ENCODE measurements at regions not wholly inside any gene's neighbourhood (a gene's known extent, or its start where the extent isn't known, plus 50 kb on each side); places are given as distances from the start of the nearest gene placed in this dataset.

DNA sequence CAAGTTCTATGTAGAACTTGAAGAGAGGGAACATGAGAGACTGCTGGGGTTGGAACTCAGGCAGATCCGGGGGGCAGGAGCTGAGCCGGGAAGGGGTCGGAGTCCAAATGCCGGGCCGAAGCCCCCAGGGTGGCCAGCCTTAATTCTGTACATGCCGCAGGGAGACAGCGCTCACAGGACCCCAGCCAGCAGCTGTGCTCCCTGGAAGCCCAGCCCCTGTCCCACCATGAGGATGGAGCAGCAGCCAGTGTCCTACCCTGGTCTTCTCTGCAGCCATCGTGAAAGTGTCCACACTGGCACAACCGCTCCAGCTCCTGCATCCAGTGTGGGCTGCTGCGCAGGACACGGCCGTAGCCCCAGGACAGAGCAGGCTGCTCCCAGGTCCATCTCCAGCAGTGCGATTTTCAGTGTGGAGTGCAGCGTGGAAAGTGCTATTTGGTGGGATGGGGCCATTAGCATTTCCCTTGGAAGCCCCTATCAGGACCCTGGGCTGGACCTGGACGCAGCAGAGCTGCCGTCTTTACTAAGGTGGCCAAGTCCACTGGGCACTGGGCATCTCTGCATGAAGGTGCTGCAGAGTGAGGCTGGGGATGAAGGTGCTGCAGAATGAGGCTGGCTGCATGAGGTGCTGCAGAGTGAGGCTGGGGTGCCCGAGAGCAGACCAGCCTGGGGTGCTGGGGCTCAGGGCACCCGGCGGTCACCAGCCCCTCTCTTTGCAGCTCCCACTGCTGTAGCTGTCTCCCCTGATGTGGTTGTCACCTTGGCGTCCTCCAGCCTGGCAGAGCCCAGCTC lies 737.4 kb downstream of the BRD1 start:
- no peak for FAIRE-seq
- DNase-seq (ENCODE audit: low spot score): no peak

DNA sequence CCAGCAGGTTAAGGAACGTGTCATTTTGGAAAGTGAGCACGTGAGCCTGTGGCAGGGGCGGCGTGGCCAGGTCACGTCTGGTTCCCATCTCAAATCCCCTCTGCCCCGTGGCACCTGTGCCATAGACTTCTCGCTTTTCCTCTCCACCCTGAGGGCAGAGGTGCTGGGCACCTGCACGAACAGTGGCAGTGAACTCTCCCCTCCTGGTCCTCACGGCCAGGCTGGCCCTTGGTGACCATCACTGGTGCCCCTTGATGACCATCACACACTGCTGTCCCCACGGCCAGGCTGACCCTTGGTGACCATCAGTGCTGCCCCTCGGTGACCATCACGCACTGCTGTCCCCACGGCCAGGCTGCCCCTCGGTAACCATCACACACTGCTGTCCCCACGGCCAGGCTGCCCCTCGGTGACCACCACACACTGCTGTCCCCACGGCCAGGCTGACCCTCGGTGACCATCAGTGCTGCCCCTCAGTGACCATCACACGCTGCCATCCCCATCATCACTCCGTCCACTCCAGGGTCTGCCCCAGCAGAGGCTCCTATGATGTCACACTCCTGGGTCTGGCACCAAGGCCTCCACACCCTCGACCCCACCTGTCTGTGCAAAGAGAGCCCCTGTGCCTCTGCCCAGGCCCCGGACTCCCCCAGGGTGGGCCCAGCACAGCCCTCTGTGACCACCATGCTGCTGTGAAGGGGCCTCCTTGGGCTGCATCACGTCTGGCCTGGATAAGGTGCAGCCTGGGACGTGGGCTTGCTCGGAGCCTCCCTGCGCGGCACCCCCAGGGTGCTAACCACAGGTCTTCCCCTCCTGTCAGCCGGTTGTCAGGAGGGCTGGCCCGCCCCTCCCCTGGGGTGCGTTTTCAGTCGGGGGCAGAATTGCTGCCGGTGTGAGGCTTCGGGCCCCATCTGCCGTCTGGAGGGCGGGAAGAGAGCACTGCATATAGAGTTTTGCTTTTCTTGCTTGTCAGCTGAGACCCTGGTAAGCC lies 738.6 kb downstream of the BRD1 start:
- FAIRE-seq: no peak
- DNase-seq (ENCODE audit: low spot score): no peak

DNA sequence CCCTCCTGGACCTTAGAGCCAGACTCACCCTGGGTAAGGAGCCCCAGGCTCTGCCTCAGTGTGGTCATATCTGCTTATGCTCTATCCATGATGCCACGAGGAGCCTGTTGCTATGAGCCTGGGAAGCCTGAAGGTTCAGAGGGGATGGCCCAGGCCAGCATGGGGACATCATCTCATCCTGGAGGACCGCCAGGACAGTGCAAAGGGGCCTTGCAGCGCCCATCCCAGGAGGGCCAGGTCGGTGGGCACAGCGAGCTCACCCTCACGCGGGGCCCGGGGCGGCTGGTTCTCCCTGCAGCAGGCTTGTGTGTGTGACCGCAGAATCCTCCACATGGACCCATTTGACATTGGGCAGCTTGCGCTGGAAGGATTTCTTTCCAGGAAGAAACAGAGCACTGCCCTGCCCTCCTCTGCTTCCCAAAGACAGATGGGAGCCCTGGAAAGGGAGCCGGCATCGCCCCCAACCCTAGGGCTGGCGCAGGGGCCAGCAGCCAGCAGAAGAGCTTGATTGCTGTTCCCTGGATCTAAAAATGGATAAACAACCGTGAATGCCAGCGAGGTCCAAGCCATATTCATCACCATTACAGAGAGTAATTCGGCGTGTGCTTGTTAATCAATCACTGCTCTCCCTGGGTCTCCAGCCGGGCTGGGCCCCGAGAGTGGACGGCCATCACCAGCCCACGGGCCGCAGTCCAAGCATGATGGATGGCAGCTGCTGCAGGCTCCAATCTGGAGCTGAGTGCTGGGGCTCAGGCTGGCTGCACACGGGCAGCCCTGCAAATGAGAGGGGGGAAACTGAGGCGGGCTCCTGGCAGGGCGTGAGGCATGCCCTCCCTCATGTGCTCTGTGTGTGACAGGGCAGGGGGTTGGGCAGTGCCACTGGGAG lies 739.7 kb downstream of the BRD1 start:
- DNase-seq (ENCODE audit: low spot score): no peak
- FAIRE-seq: no peak

DNA sequence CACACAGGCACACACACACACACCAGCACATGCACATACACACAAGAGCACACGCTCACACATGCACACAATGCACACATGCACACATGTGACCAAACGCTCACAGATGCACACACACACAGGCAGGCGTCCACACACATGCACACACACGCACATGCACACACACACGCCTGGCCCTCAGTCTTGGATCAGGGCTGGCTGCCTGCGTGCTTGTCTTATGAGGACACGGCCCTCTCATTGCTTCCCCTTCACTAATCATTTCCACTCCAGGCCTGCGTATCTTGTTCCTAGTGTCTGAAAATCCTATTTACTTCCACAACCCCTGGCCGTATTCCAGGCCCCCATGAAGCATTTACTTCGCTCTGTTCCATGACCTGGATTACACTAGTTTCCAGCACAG lies 740.5 kb downstream of the BRD1 start:
- FAIRE-seq (no peak), DNase-seq (ENCODE audit: low spot score) (no peak)

GRCh38 chr22:49086606-49087157 lies 741.0 kb downstream of the BRD1 start:
- no peak for DNase-seq (ENCODE audit: low spot score)
- FAIRE-seq: no peak

DNA sequence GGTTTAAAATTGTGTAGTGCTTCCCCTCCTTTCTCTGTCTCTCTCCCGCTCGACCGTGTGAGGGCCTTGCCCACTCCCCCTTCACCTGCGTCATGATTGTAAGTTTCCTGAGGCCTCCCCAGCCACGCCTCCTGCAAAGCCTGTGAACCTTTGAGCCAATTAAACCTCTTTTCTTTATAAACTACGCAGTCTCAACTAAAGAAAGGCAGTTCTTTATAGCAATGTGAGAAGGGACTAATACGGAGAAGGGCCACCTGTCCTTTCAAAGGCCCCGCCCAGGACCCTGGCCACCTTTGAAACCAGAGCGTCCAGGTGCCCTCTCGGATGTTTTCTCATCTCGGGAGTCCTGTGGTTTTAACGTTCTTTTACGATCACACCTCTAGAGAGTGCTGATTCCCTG lies 741.5 kb downstream of the BRD1 start:
- FAIRE-seq: no peak
- DNase-seq (ENCODE audit: low spot score): no peak

- FAIRE-seq: no peak
- no peak for DNase-seq (ENCODE audit: low spot score)
Observed at GRCh38 chr22:49084206-49084605, 743.5 kb downstream of the BRD1 start.

GRCh38 chr22:49083607-49084006 lies 744.1 kb downstream of the BRD1 start:
- DNase-seq (ENCODE audit: low spot score): no peak
- FAIRE-seq: no peak

DNA sequence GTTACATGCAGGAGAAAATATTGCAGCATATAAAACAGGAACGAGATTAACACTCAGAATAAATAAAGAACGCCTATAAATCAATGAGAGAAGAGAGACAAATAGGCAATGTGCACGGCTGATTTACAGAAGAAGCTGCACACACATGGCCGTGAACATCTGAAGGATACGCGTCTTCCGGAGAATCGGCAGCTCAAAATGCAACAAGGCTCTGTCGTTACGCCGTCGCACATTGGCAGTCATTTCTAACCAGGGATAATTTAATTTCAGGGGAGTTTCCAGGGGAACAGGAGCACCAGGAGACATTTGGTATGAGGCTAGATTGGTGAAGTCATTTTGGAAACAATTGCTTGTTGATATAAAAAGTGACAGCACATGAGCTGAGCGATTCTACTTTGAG lies 745.2 kb downstream of the BRD1 start:
- FAIRE-seq: no peak
- DNase-seq (ENCODE audit: low spot score): no peak

DNA sequence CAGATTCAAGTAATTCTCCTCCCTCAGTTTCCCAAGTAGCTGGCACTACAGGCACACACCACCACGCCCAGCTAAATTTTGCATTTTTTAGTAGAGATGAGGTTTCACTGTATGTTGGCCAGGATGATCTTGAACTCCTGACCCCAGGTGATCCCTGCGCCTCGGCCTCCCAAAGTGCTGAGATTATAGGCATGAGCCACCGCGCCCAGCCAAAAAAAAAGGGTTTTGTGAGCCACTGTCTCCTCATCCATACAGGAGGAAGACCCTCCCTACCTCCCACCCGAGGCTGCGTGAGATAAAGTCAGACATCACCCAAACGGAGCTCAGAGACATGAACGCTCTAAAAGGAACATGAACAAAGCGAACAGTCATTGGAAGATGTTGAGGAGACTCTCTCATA lies 745.7 kb downstream of the BRD1 start:
- FAIRE-seq (no peak), DNase-seq (ENCODE audit: low spot score) (no peak)

- FAIRE-seq (no peak), DNase-seq (ENCODE audit: low spot score) (no peak)
Observed at GRCh38 chr22:49081261-49081666, 746.4 kb downstream of the BRD1 start.

DNA sequence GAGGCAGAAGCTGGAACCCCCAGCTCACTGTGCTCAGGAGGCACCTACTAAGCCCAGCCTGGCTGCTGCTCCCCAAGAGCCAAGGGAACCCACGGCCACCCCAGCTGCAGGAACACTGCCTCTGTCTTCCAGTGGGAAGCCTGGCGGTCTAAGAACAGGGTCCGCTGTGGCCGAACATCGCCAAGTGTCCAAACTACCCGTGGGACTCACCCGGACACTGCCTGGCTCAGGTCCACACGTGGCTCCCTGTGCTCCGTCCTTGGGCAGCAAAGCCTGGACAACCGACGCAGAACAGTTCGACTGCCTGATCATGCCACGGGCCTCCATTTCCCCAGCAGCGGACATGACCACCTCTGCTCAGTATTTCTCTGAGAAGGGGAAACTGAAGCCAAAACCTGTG lies 747.0 kb downstream of the BRD1 start:
- no peak for FAIRE-seq

GRCh38 chr22:49079743-49080500 lies 747.8 kb downstream of the BRD1 start:
- no peak for DNase-seq (ENCODE audit: low spot score)
- no peak for FAIRE-seq

More for the DNA sequence above, 747.0 kb downstream of the BRD1 start:
- DNase-seq (ENCODE audit: low spot score): no peak

DNA sequence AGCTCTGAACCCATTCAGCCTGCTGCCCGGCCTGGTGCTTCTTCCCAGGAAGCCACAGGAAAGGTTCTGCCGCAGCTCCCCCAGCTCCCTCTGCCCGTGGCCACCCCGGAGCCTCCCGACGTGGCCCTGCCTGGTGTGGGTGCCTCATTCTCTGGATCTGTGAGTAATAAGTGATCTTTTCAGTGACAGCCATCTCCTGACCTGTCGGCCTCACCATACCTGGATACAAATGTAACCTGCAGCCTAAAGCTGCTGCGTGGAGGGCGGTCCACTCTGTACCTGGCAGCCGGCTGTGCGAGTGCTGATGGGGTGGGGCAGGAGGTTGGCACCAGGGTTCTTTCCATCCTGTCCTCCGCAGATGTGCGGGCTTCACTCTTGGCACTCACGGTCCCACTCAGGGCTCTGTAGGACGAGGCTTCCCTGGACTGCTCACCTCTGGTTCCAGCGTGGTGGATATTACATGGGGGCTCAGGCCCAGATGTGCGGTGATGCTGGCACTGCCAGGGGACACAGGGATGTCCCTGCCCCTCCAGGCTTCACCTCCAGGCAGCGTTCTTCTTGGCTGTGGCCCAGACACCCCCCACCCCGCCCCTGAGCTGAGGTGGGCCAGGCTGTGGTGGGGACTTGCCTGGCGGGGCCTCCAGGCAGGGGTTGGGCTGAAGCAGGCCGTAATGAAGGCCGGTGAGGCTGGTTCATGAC lies 748.5 kb downstream of the BRD1 start:
- FAIRE-seq (no peak), DNase-seq (ENCODE audit: low spot score) (no peak)

DNA sequence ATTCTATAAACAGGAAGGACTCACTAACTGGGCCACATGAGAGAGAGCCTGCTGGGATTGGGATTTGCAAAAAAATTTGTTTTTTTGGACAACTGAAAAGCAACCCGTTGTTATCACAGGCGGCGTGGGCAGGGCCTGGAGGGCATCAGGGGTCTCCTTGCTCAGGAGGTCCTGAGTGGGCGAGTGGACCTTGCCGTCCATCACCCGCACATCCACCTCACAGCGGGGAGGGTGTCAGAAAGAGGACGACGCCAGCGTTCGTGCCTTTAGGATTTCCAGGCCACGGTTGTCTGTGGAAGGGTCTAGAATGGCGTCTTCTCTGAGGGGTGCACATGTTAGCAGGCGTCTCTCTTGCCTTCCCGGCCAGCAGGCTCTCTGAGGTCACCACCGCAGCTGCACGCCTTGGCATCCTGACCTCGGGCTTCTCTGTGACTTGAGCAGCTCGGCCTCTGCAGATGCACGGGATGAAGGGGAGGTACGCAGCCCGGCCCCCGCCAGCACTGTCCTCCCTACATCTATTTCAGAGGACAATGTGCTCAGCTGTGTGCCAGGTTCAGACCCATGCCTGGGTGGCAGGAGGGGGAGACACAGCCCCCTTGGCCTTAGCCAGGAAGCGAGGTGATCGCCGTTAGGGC lies 749.5 kb downstream of the BRD1 start:
- DNase-seq (ENCODE audit: low spot score) (no peak), FAIRE-seq (no peak)

GRCh38 chr22:49077586-49077985 lies 750.1 kb downstream of the BRD1 start:
- DNase-seq (ENCODE audit: low spot score) (no peak), FAIRE-seq (no peak)

DNA sequence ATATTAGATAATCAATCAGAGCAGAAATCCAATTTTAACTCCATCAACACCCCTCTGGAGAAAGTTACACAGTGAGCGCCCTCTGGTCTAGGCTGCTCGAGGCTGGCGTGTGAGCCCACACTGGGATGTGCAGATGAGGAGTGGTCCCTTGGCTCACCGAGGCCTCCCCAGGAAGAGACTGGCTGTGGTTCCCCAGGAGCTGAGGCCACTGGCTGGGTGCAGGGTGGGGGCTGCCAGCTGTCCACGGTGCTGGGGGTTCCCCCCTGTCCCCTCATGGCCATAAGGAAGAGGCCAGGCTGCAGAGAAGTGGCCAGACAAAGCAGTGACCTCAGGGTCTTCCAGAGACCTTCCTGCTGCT lies 750.7 kb downstream of the BRD1 start:
- FAIRE-seq: no peak
- DNase-seq (ENCODE audit: low spot score): no peak

DNA sequence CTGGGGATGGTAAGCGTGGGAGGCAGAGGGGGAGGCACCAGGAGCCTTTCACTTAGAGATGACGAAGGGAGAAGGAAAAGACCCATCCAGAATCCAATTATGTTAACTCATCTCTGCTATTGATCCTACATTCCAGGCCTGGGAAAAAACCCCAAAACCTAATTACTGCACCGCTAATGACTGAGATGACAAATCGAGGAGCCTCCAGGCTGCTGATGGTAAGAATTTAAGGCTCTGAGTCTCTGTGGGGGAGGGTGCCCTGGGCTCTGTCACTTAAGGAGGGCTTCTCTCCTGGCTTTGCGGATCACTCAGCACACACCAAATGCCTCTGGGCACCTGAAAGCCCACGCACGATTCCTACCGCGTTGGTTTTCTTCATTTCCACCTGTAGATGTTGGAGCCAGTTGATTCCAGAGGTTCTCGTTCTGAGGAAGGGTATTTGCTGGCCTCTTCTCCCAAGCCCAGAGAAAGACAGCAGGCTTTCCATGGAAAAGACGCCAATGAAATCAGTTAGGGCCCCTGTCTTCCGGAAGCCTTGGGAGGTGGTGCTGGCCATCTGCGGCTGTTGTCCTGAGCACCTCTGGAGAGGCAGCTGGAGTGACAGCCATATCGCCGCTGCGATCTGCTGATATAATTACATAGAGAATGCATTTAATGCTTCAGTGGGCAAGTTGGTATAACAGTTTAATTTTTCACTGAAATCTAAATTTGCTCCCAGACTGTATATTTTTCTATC lies 751.2 kb downstream of the BRD1 start:
- no peak for DNase-seq (ENCODE audit: low spot score)
- FAIRE-seq: no peak

DNA sequence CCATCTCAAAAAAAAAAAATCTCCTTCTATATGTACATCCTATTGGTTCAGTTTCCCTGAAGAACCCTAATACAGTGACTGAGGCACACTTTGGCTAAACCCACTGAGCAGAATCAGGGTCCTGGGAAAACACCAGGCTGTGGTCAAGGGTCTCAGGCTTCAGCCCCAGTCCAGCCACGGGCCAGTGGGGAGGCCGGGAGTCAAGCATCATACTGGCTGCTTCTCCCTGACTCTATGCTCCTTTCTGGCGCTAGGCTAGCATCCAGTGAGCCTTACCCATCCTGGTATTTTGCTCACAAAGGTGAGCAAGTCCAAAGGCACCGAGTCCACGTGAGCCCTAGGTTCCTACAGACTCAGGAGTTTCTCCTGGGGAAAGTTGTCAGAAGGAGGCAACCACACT lies 752.5 kb downstream of the BRD1 start:
- DNase-seq (ENCODE audit: low spot score) (no peak), FAIRE-seq (no peak)

Data from RCC 7860 (cell line).